SK-N-MC (cell line): ENCODE measurements at regions not wholly inside any gene's neighbourhood (a gene's known extent, or its start where the extent isn't known, plus 50 kb on each side); places are given as distances from the start of the nearest gene placed in this dataset.

Source experiments
- DNase-seq: peaks from one replicate; pipeline ENCODE4 v3.0.0-alpha.2; 2011; ENCODE audit warnings: low read depth, low spot score
- H3K27ac ChIP-seq: fragments of 200-600 bp; sonication (generic); 2 replicates; pipeline ENCODE4 v1.5.1; 2016; ENCODE audit warnings: mixed run types
- H3K36me3 ChIP-seq: fragments of 200-600 bp; sonication (generic); 2 replicates; pipeline ENCODE4 v1.6.1; 2017; ENCODE audit warnings: antibody characterized with exemption, low read length, mixed read lengths; ENCODE audit not compliant: insufficient read depth
- H3K4me3 ChIP-seq: fragments of 200-600 bp; sonication (generic); 2 replicates; pipeline ENCODE4 v1.5.1; 2016
- H3K9ac ChIP-seq: fragments of 200-600 bp; sonication (generic); 2 replicates; pipeline ENCODE4 v1.8.0; 2017; ENCODE audit warnings: mixed run types, mixed read lengths; ENCODE audit not compliant: insufficient read length
- H3K9me3 ChIP-seq: fragments of 200-600 bp; sonication (generic); 2 replicates; pipeline ENCODE4 v1.6.1; 2017; ENCODE audit warnings: low read depth, mild to moderate bottlenecking, antibody characterized with exemption, low read length, moderate library complexity, mixed read lengths
- EZH2 ChIP-seq: fragments of 200-600 bp; sonication (generic); IDR thresholded peaks from one replicate; pipeline ENCODE4 v1.6.1; 2017; ENCODE audit warnings: antibody characterized with exemption
- FOXP2 ChIP-seq: optimal IDR thresholded peaks from 2 replicates; pipeline ENCODE3; 2011; ENCODE audit warnings: mild to moderate bottlenecking, moderate library complexity; ENCODE audit not compliant: insufficient read depth; ENCODE audit errors: extremely low read length, control extremely low read depth
- POLR2AphosphoS5 ChIP-seq: IDR thresholded peaks from 2 replicates; pipeline ENCODE4 v1.6.1; 2012; ENCODE audit warnings: mild to moderate bottlenecking, low read depth, low read length, borderline replicate concordance

DNA sequence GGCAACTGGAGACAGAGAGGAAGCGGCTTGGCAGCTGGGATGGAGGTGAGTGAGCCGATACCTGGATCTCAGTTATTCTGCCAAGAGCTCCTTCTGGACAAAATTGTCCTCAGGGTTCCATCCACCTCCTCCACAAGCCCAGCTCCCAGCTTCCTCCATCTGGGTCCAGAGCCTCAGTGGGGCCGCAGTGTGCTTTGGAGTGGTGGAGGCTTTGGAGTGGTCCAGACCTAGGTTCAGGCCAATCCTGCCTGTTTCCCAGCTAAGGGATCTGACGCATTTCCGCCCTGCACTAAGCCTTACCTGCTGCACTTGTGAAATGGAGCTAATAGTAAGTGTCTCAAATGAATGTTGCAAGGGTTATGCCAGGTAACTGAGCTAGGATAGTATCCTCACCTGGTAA is 355.7 kb upstream of the SHH start:
- no peak overlapping the region for H3K27ac ChIP-seq
- H3K9ac ChIP-seq: no peak overlapping the region
- no peak for DNase-seq
- TF ChIP-seq POLR2AphosphoS5 (no peak), FOXP2 (no peak), EZH2 (no peak)
- H3K4me3 ChIP-seq: no peak overlapping the region
- no peaks in the 10 kb centered on the region for H3K36me3 ChIP-seq
- H3K9me3 ChIP-seq: no peaks in the 10 kb centered on the region

DNA sequence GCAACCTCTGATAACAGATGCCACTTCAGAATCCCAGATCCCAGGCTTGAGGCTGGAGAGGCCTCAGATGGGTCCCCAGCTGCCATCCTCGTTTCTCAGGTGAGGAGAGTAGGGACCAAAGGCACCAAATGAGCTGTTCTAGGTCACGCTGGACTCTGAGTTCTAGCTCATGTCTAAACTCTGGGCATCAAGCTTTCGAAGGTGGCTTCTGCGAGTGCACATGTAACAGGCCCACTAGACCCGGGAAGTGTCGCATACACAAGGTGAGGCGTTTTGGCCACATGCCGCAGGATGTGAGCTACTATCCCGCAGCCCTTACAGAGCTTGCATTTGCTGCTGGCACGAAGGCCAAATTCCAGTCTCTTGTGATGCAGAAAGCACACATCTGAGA is 355.1 kb upstream of the SHH start:
- H3K4me3 ChIP-seq: no peak overlapping the region
- no peak overlapping the region for H3K9ac ChIP-seq
- H3K9me3 ChIP-seq: no peaks in the 10 kb centered on the region
- H3K36me3 ChIP-seq: no peaks in the 10 kb centered on the region
- TF ChIP-seq EZH2: no peak
- no peak for TF ChIP-seq POLR2AphosphoS5
- TF ChIP-seq FOXP2: no peak
- no peak overlapping the region for H3K27ac ChIP-seq
- no peak for DNase-seq

DNA sequence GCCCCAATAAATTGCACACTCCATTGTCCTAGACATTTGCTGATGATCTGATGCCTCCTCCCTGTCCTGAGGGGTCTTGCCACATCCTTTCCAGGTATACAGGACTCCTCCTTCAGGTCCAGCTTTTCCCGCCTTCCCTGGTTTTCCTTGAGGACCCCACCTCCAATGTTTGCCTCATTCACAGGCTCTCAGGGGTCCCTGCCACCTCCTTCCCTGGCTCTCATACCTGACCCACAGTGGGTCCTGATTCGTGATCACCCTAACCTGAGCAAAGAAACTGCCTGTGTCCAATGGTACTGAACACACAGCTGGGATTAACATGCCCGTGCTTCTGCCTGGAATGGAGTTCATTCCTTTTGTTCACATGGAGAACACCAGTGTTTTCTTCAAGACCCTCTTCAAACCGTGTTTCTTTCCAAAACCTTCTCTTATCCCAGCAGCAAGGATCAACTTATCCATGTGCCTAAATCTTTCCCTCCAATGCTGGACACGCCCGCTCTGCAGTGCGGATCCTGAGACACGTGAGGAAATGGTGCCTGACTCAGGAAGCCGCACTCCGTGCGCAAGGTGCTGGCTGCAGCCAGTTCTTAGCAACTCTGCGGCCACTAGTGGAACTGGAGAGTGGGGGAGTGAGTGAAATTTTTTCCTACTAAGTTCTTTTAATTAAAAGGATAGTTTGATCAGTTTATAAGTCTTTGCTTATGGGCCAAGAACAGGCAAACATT is 354.6 kb upstream of the SHH start:
- no peak overlapping the region for H3K4me3 ChIP-seq
- H3K27ac ChIP-seq: no peak overlapping the region
- H3K9ac ChIP-seq: no peak overlapping the region
- no peaks in the 10 kb centered on the region for H3K9me3 ChIP-seq
- no peak for DNase-seq
- no peak for TF ChIP-seq EZH2
- no peak for TF ChIP-seq FOXP2
- TF ChIP-seq POLR2AphosphoS5: no peak
- H3K36me3 ChIP-seq: no peaks in the 10 kb centered on the region

DNA sequence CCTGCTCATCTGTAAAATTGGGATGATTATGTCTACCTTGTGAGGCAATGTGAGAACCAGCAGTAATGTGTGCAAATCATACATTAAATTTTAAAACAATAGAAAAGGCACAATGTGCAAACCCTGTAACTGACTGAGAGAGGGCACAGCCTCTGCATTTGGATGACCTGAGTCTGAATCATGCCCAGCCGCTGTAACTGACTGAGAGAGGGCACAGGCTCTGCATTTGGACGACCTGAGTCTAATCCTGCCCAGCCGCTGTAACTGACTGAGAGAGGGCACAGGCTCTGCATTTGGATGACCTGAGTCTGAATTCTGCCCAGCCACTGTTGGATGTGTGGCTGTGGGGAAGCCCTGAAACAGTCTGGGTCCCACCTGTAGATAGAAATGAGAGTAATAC is 351.5 kb upstream of the SHH start:
- DNase-seq: no peak
- Histone ChIP-seq H3K27ac (no peak overlapping the region), H3K9me3 (no peaks in the 10 kb centered on the region), H3K36me3 (no peaks in the 10 kb centered on the region), H3K4me3 (no peak overlapping the region), H3K9ac (no peak overlapping the region)
- TF ChIP-seq EZH2 (no peak), POLR2AphosphoS5 (no peak), FOXP2 (no peak)

DNA sequence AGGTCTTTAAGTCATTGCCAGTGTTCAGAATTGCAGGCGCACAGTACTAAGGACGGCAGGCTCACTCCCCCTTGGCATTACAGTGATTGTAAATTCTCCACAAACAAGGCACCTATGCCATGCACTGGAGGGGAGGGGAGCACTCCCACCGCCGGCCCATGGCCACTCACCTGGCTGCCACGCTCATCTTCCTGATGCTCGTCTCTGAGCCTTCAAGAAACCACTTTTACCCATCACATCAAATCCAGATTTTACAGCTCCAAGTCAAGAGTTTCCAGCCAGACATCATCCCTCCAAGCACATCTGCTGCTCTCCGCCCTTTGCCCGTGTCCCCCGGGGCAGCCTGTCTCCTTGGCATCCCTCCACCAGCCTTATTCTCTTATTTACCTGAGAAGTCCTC is 350.2 kb upstream of the SHH start:
- no peak overlapping the region for H3K27ac ChIP-seq
- H3K36me3 ChIP-seq: no peaks in the 10 kb centered on the region
- H3K4me3 ChIP-seq: no peak overlapping the region
- no peak overlapping the region for H3K9ac ChIP-seq
- no peaks in the 10 kb centered on the region for H3K9me3 ChIP-seq
- TF ChIP-seq EZH2 (no peak), FOXP2 (no peak), POLR2AphosphoS5 (no peak)
- no peak for DNase-seq

DNA sequence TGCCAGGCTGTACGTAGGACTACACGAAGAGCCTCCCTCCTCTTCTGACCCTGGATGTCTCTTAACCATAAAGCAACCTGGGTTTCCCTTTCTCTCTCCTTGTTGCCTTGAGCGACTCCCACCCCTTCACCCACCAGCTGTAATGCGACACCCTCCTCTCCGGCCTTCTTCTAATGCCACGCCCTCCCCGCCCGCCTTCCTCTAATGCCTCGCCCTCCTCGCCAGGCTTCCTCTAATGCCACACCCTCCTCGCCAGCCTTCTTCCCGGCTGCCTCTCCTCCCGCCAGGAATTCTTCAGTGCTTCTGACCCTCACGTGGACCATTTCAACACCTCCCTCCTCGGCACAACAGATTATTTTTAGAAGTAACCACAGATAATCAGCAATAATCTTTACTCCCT is 348.5 kb upstream of the SHH start:
- Histone ChIP-seq H3K9ac (no peak overlapping the region), H3K36me3 (no peaks in the 10 kb centered on the region), H3K4me3 (no peak overlapping the region), H3K27ac (no peak overlapping the region), H3K9me3 (no peaks in the 10 kb centered on the region)
- no peak for TF ChIP-seq FOXP2
- TF ChIP-seq POLR2AphosphoS5: no peak
- TF ChIP-seq EZH2: no peak
- DNase-seq: no peak

DNA sequence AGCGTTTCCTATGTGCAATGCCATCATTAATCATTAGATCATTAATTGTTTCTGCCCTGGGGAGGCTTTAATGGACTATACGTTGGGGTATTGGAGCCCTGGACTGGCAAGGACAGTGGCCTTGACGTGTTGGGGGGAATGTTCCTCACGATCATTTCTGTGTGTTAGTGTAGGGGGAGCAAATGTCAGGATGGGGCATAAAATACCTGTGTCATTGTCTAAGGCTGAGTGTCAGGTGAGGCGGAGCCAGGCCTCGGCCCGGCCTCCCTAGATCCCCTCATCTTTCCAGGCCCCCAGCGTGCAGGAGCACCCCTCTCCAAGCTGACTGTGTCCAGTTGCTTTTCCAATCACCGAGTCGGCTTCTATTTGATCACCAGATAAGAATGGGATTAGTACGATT is 346.4 kb upstream of the SHH start:
- TF ChIP-seq EZH2 (no peak), FOXP2 (no peak), POLR2AphosphoS5 (no peak)
- Histone ChIP-seq H3K9me3 (no peaks in the 10 kb centered on the region), H3K36me3 (no peaks in the 10 kb centered on the region), H3K4me3 (no peak overlapping the region), H3K27ac (no peak overlapping the region), H3K9ac (no peak overlapping the region)
- no peak for DNase-seq

DNA sequence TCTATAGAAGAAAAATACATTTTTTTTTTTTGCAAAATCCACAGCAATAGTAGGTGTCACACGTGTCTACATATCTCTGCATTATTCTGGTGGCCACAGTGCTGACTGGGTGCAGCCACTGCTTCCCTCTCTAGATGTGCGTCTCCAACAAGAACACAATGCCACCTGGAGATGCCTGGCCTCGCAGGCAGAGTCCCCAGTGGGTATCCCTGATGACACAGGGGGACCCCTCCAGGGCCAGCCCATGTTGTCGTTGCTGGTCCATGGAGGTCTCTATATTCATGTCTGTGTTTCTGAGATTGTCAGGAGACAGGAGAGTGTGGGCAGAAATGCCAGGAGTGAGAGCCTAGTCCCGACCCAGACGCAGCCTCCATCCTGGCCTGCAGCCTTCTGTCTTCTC is 345.9 kb upstream of the SHH start:
- Histone ChIP-seq H3K9me3 (no peaks in the 10 kb centered on the region), H3K9ac (no peak overlapping the region), H3K36me3 (no peaks in the 10 kb centered on the region), H3K4me3 (no peak overlapping the region), H3K27ac (no peak overlapping the region)
- no peak for TF ChIP-seq FOXP2
- no peak for TF ChIP-seq EZH2
- no peak for TF ChIP-seq POLR2AphosphoS5
- no peak for DNase-seq
